ENCODE measurements at regions not wholly inside any gene's neighbourhood (a gene's known extent, or its start where the extent isn't known, plus 50 kb on each side); places are given as distances from the start of the nearest gene placed in this dataset.

DNA sequence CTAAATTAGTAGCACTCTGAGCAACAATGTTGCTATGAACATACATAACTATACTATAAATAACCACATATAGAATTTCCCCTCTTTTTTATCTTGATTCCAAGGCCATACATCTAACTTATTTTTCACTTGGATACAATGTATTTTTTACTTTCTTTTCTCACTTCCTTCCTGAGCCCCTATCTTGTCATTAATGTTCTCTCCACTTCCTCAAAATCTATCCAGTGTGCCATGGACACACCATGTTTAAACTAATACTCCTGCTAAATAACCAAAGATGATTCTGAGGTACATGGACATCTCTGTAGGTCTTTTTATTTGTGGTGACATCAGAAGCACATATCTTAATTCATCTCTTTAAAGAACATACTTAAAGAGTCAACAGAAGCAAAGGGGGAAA, 251.2 kb downstream of the C12orf42 start:
- TF ChIP-seq CTCF (IDR thresholded peaks at IDR 0.05) (no peak), POLR2A (IDR thresholded peaks at IDR 0.05) (no peak)

Data from lower leg skin (tissue), 3 donors.